ENCODE measurements at regions not wholly inside any gene's neighbourhood (a gene's known extent, or its start where the extent isn't known, plus 50 kb on each side); places are given as distances from the start of the nearest gene placed in this dataset.

GRCh38 chr14:85732031-85732430 is 202.1 kb downstream of the FLRT2 start:
- H2BK5ac ChIP-seq (ENCODE audit: low read depth, low read length, poor library complexity, severe bottlenecking): no peak overlapping the region
- H3K4me3 ChIP-seq (ENCODE audit: insufficient read depth, low read depth, low read length): no peak overlapping the region
- H2AK5ac ChIP-seq (ENCODE audit: low read depth, low read length): no peak overlapping the region
- no peak overlapping the region for H3K9ac ChIP-seq (ENCODE audit: low read depth, low read length)
- no peaks in the 10 kb centered on the region for H3K79me1 ChIP-seq (ENCODE audit: low read depth in 1 of 2, low read length in 2 of 2)
- DNase-seq: no peak
- H3K9me1 ChIP-seq (ENCODE audit: insufficient read depth, low read length): no peaks in the 10 kb centered on the region
- intact Hi-C loops (cut with micrococcal nuclease): no loop called here
- H2AK9ac ChIP-seq (replicated peaks; ENCODE audit: low read depth, low read length, poor library complexity): no peak overlapping the region
- ATAC-seq (ENCODE audit: low read depth): no peak
- no peak overlapping the region for H2BK20ac ChIP-seq (ENCODE audit: low read depth, low read length)
- no peaks in the 10 kb centered on the region for H3K27me3 ChIP-seq (ENCODE audit: control insufficient read depth, insufficient read depth, low read length)
- POLR2A ChIA-PET (ENCODE audit: unreplicated experiment): no interaction called here
- no TSS peak for BruUV-seq (replicated peaks)
- H3K23ac ChIP-seq (ENCODE audit: low read depth, low read length): no peak overlapping the region
- H4K8ac ChIP-seq (ENCODE audit: low read depth in 2 of 2, low read length in 2 of 2): no peak overlapping the region
- no peak overlapping the region for H3K27ac ChIP-seq (ENCODE audit: insufficient read depth, low read length)
- no peaks in the 10 kb centered on the region for H4K20me1 ChIP-seq (ENCODE audit: insufficient read depth, low read length)
- dilution Hi-C loops (cut with HindIII; ENCODE audit: low sequenced_read_pairs, unreplicated experiment): no loop called here
- no peak overlapping the region for H3K56ac ChIP-seq (ENCODE audit: extremely low read depth, insufficient read depth, low read length)
- no peak overlapping the region for H4K91ac ChIP-seq (ENCODE audit: insufficient read depth, low read depth, low read length)
- no peaks in the 10 kb centered on the region for H3K36me3 ChIP-seq (ENCODE audit: control insufficient read depth, insufficient read depth, low read length)
- TF ChIP-seq MAFK (IDR thresholded peaks at IDR 0.05; ENCODE audit: low read depth, low read length) (no peak), RAD21 (IDR thresholded peaks at IDR 0.05; ENCODE audit: low read length) (no peak), RCOR1 (IDR thresholded peaks at IDR 0.05; ENCODE audit: insufficient replicate concordance, low read length) (no peak), USF2 (IDR thresholded peaks at IDR 0.05; ENCODE audit: low read depth, low read length) (no peak), MXI1 (IDR thresholded peaks at IDR 0.05; ENCODE audit: borderline replicate concordance, low read depth, low read length) (no peak), SMC3 (IDR thresholded peaks at IDR 0.05; ENCODE audit: low read depth, low read length) (no peak), POLR2A (IDR thresholded peaks at IDR 0.05; ENCODE audit: low read depth, low read length) (no peak), CEBPB (IDR thresholded peaks at IDR 0.05; ENCODE audit: low read depth, low read length) (no peak), ELK1 (IDR thresholded peaks at IDR 0.05; ENCODE audit: borderline replicate concordance, low read depth, low read length) (no peak), MAZ (IDR thresholded peaks at IDR 0.05; ENCODE audit: borderline replicate concordance, low read depth, low read length) (no peak), CHD1 (IDR thresholded peaks at IDR 0.05; ENCODE audit: low read depth, low read length) (no peak), CTCF (conservative IDR thresholded peaks at IDR 0.05; ENCODE audit: low read depth, low read length) (no peak), BHLHE40 (IDR thresholded peaks at IDR 0.05; ENCODE audit: low read depth, low read length) (no peak), NFE2L2 (IDR thresholded peaks at IDR 0.05; ENCODE audit: low read depth, low read length) (no peak), FOS (IDR thresholded peaks at IDR 0.05; ENCODE audit: low read depth, low read length) (no peak), RFX5 (IDR thresholded peaks at IDR 0.05; ENCODE audit: low read depth, low read length) (no peak)
- H3K9me3 ChIP-seq (ENCODE audit: control insufficient read depth, insufficient read depth, low read length): no peaks in the 10 kb centered on the region
- no peak overlapping the region for H3K4ac ChIP-seq (ENCODE audit: low read depth, low read length)
- no CpG with 5 or more reads among the region's 1 CpG for WGBS, 2 experiments (ENCODE audit: extremely low coverage in 2 of 2, insufficient read length in 1 of 2)
- no peak overlapping the region for H3K4me2 ChIP-seq (ENCODE audit: low read depth, low read length)
- H3K14ac ChIP-seq (replicated peaks; ENCODE audit: low read depth, low read length): no peak overlapping the region
- in situ Hi-C loops (cut with MboI; ENCODE audit: low sequenced_read_pairs): no loop called here
- H4K5ac ChIP-seq (ENCODE audit: low read depth, low read length): no peak overlapping the region
- no peak overlapping the region for H2BK120ac ChIP-seq (ENCODE audit: low read depth, low read length)
- H3K4me1 ChIP-seq (ENCODE audit: control insufficient read depth, insufficient read depth, low read length): no peaks in the 10 kb centered on the region
- H3K18ac ChIP-seq (ENCODE audit: low read depth, low read length): no peak overlapping the region
- H2AFZ ChIP-seq (replicated peaks; ENCODE audit: low read length, poor library complexity): no peak overlapping the region
- CTCF ChIA-PET: no interaction called here
- no peak overlapping the region for H2BK15ac ChIP-seq (ENCODE audit: low read depth, low read length)

Measured in IMR-90 (cell line).